GM23338 (cell line): ENCODE measurements at regions not wholly inside any gene's neighbourhood (a gene's known extent, or its start where the extent isn't known, plus 50 kb on each side); places are given as distances from the start of the nearest gene placed in this dataset.

Source experiments
- ATAC-seq: fragments of 200-7000 bp; cut with Tn5 transposase; 3 replicates; pipeline ENCODE4 v1.9.1; 2020
- DNase-seq: peaks from one replicate; pipeline ENCODE4 v3.0.0-alpha.2; 2015; ENCODE audit warnings: low spot score
- H2AFZ ChIP-seq: fragments of 200-600 bp; sonication (generic); 2 replicates; pipeline ENCODE4 v1.8.0; 2016; ENCODE audit warnings: antibody characterized with exemption, mild to moderate bottlenecking, moderate library complexity
- H3F3A ChIP-seq: fragments of 200-600 bp; sonication (generic); replicated peaks from 2 replicates; pipeline ENCODE4 v1.8.0; 2017; ENCODE audit warnings: antibody characterized with exemption, mixed run types, low read depth
- H3K27ac ChIP-seq: fragments of 200-600 bp; sonication (generic); 2 replicates; pipeline ENCODE4 v1.6.1; 2016; ENCODE audit warnings: low read depth
- H3K27me3 ChIP-seq: fragments of 200-600 bp; sonication (generic); 2 replicates; pipeline ENCODE4 v1.8.0; 2016; ENCODE audit warnings: mild to moderate bottlenecking, mixed run types, moderate library complexity; ENCODE audit not compliant: insufficient read depth
- H3K36me3 ChIP-seq: fragments of 200-600 bp; sonication (generic); 2 replicates; pipeline ENCODE4 v1.8.0; 2016; ENCODE audit warnings: mild to moderate bottlenecking; ENCODE audit not compliant: insufficient read depth
- H3K4me1 ChIP-seq: fragments of 200-600 bp; sonication (generic); 2 replicates; pipeline ENCODE4 v1.8.0; 2016; ENCODE audit warnings: mild to moderate bottlenecking, moderate library complexity; ENCODE audit not compliant: insufficient read depth
- H3K4me2 ChIP-seq: fragments of 200-600 bp; sonication (generic); 2 replicates; pipeline ENCODE4 v1.7.1; 2017; ENCODE audit warnings: mixed run types
- H3K4me3 ChIP-seq: fragments of 200-600 bp; sonication (generic); 2 replicates; pipeline ENCODE4 v1.6.1; 2016; ENCODE audit warnings: mixed run types
- H3K79me2 ChIP-seq: fragments of 200-600 bp; sonication (generic); replicated peaks from 2 replicates; pipeline ENCODE4 v1.8.0; 2017; ENCODE audit warnings: mild to moderate bottlenecking; ENCODE audit not compliant: insufficient read depth
- H3K9me2 ChIP-seq: fragments of 200-600 bp; sonication (generic); 2 replicates; pipeline ENCODE4 v1.8.0; 2017; ENCODE audit not compliant: insufficient read depth
- H4K20me1 ChIP-seq: fragments of 200-600 bp; sonication (generic); replicated peaks from 2 replicates; pipeline ENCODE4 v1.8.0; 2017; ENCODE audit warnings: mild to moderate bottlenecking; ENCODE audit not compliant: insufficient read depth
- H3K27ac Mint-ChIP-seq: 2 replicates; pipeline ENCODE4 v1.8.0; 2020; ENCODE audit warnings: inconsistent platforms, mild to moderate bottlenecking, moderate library complexity, mixed read lengths
- H3K27me3 Mint-ChIP-seq: 3 replicates; pipeline ENCODE4 v1.8.0; 2022; ENCODE audit warnings: low read depth, mild to moderate bottlenecking, moderate library complexity, mixed read lengths, inconsistent platforms; ENCODE audit not compliant: insufficient read depth, poor library complexity
- H3K36me3 Mint-ChIP-seq: 3 replicates; pipeline ENCODE4 v1.8.0; 2021; ENCODE audit warnings: low read depth, mild to moderate bottlenecking, inconsistent platforms, moderate library complexity, mixed read lengths
- H3K4me1 Mint-ChIP-seq: 3 replicates; pipeline ENCODE4 v1.8.0; 2020; ENCODE audit warnings: mild to moderate bottlenecking, inconsistent platforms, mixed read lengths
- H3K4me3 Mint-ChIP-seq: 3 replicates; pipeline ENCODE4 v1.8.0; 2021; ENCODE audit warnings: moderate library complexity, mild to moderate bottlenecking, inconsistent platforms, mixed read lengths
- H3K9me3 Mint-ChIP-seq: 3 replicates; pipeline ENCODE4 v1.8.0; 2020; ENCODE audit warnings: moderate library complexity, mild to moderate bottlenecking, inconsistent platforms, mixed read lengths
- EZH2 ChIP-seq: fragments of 200-600 bp; sonication (generic); IDR thresholded peaks from one replicate; pipeline ENCODE4 v1.8.0; 2017; ENCODE audit warnings: antibody characterized with exemption, mild to moderate bottlenecking, low read depth; ENCODE audit not compliant: unreplicated experiment
- JUNB ChIP-seq: IDR thresholded peaks from one replicate; pipeline ENCODE4 v1.6.1; 2016; ENCODE audit warnings: antibody characterized with exemption; ENCODE audit not compliant: unreplicated experiment
- NANOG ChIP-seq: IDR thresholded peaks from 2 replicates; pipeline ENCODE4 v1.6.1; 2016; ENCODE audit warnings: antibody characterized with exemption, borderline replicate concordance
- POLR2AphosphoS5 ChIP-seq: IDR thresholded peaks from 2 replicates; pipeline ENCODE4 v1.6.1; 2016; ENCODE audit warnings: antibody characterized with exemption, low read depth
- STAT1 ChIP-seq: IDR thresholded peaks from one replicate; pipeline ENCODE4 v1.6.1; 2016; ENCODE audit warnings: antibody characterized with exemption; ENCODE audit not compliant: unreplicated experiment
- TF ChIP-seq, protein P1 (sequence below): fragments of 250-450 bp; sonication (Bioruptor Pico); IDR thresholded peaks from 2 replicates; pipeline ENCODE4 v1.5.0; 2020; ENCODE audit warnings: mild to moderate bottlenecking, moderate library complexity
- TF ChIP-seq, protein P2 (sequence below): IDR thresholded peaks from 2 replicates; pipeline ENCODE4 v1.6.1; 2016; ENCODE audit warnings: antibody characterized with exemption
- TF ChIP-seq, protein P3 (sequence below): IDR thresholded peaks from one replicate; pipeline ENCODE4 v1.6.1; 2018; ENCODE audit warnings: antibody characterized with exemption; ENCODE audit not compliant: unreplicated experiment
- TF ChIP-seq, protein P4 (sequence below), 2 experiments: fragments of 200-600 bp in 1 of 2; sonication (generic) in 1 of 2; conservative IDR thresholded peaks; 2 replicates each; pipeline versions ENCODE4 v1.5.1 to v1.6.1; 2016 to 2017; ENCODE audit warnings: antibody characterized with exemption in 2 of 2, low read depth in 2 of 2, mild to moderate bottlenecking in 2 of 2, moderate library complexity in 1 of 2

DNA sequence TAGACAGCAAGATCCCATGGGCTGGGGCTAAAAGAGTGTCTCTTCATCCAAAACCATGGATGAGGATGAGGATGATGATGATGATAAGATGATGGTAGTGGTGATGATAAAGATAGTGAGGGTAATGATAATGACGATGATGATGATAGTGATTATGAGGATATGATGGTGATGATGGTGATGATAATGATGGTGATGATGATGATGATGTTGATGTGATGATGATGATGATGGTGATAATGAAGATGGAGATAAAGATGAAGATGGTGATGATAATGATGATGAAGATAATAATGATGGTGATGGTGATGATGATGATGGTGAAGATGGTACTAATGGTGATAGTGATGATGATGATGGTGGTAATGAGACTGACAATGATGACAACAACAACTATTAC lies 299.5 kb downstream of the NPIPA8 start (continued):
- TF ChIP-seq, protein P1, sequence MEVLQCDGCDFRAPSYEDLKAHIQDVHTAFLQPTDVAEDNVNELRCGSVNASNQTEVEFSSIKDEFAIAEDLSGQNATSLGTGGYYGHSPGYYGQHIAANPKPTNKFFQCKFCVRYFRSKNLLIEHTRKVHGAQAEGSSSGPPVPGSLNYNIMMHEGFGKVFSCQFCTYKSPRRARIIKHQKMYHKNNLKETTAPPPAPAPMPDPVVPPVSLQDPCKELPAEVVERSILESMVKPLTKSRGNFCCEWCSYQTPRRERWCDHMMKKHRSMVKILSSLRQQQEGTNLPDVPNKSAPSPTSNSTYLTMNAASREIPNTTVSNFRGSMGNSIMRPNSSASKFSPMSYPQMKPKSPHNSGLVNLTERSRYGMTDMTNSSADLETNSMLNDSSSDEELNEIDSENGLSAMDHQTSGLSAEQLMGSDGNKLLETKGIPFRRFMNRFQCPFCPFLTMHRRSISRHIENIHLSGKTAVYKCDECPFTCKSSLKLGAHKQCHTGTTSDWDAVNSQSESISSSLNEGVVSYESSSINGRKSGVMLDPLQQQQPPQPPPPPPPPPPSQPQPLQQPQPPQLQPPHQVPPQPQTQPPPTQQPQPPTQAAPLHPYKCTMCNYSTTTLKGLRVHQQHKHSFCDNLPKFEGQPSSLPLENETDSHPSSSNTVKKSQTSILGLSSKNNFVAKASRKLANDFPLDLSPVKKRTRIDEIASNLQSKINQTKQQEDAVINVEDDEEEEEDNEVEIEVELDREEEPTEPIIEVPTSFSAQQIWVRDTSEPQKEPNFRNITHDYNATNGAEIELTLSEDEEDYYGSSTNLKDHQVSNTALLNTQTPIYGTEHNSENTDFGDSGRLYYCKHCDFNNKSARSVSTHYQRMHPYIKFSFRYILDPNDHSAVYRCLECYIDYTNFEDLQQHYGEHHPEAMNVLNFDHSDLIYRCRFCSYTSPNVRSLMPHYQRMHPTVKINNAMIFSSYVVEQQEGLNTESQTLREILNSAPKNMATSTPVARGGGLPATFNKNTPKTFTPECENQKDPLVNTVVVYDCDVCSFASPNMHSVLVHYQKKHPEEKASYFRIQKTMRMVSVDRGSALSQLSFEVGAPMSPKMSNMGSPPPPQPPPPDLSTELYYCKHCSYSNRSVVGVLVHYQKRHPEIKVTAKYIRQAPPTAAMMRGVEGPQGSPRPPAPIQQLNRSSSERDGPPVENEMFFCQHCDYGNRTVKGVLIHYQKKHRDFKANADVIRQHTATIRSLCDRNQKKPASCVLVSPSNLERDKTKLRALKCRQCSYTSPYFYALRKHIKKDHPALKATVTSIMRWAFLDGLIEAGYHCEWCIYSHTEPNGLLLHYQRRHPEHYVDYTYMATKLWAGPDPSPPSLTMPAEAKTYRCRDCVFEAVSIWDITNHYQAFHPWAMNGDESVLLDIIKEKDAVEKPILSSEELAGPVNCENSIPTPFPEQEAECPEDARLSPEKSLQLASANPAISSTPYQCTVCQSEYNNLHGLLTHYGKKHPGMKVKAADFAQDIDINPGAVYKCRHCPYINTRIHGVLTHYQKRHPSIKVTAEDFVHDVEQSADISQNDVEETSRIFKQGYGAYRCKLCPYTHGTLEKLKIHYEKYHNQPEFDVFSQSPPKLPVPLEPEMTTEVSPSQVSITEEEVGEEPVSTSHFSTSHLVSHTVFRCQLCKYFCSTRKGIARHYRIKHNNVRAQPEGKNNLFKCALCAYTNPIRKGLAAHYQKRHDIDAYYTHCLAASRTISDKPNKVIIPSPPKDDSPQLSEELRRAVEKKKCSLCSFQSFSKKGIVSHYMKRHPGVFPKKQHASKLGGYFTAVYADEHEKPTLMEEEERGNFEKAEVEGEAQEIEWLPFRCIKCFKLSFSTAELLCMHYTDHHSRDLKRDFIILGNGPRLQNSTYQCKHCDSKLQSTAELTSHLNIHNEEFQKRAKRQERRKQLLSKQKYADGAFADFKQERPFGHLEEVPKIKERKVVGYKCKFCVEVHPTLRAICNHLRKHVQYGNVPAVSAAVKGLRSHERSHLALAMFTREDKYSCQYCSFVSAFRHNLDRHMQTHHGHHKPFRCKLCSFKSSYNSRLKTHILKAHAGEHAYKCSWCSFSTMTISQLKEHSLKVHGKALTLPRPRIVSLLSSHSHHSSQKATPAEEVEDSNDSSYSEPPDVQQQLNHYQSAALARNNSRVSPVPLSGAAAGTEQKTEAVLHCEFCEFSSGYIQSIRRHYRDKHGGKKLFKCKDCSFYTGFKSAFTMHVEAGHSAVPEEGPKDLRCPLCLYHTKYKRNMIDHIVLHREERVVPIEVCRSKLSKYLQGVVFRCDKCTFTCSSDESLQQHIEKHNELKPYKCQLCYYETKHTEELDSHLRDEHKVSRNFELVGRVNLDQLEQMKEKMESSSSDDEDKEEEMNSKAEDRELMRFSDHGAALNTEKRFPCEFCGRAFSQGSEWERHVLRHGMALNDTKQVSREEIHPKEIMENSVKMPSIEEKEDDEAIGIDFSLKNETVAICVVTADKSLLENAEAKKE (CRISPR knock-in tag), result no peak
- TF ChIP-seq STAT1 (no peak), EZH2 (no peak), JUNB (no peak), POLR2AphosphoS5 (no peak)

DNA sequence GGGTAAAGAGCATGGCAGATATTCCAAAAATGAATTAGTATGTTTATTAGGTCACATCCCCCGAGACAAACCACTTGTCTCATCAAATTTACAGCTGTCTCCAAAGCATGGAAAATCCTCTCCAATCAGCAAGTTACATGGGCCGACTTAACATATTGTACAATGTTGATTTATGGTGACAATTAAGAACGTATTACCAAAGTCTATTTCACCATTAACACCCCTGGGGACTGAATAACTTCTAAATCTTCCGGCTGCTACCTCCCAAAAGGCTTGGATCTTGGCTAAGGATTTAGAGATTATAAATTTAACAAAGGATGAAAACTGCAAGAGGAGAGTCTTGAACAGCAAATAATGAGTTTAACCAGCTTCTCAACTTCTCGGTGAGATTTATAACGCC lies 311.9 kb downstream of the NPIPA8 start:
- H3K4me2 ChIP-seq, result no peak overlapping the region
- DNase-seq (no peak), ATAC-seq (no peak)
- H3K4me3 Mint-ChIP-seq, result no peak overlapping the region
- no peak overlapping the region for H3K27ac Mint-ChIP-seq
- no peak overlapping the region for H3K4me3 ChIP-seq
- H2AFZ ChIP-seq, result peak overlapping the region; percentile 24; the same call in 1 of the 2 replicates
- H3K27ac ChIP-seq, result no peak overlapping the region
- no peaks in the 10 kb centered on the region for H3K9me3 Mint-ChIP-seq
- H3K79me2 ChIP-seq, result no peaks in the 10 kb centered on the region
- no peaks in the 10 kb centered on the region for H3K36me3 ChIP-seq
- H3F3A ChIP-seq, result no peaks in the 10 kb centered on the region
- peaks cover 4% of the 10 kb centered on the region for H3K27me3 Mint-ChIP-seq
- H3K36me3 Mint-ChIP-seq, result no peaks in the 10 kb centered on the region
- no peaks in the 10 kb centered on the region for H4K20me1 ChIP-seq
- H3K27me3 ChIP-seq, result no peaks in the 10 kb centered on the region
- H3K9me2 ChIP-seq, result peaks cover 4% of the 10 kb centered on the region; the same call in 1 of the 2 replicates
- no peaks in the 10 kb centered on the region for H3K4me1 ChIP-seq
- H3K4me1 Mint-ChIP-seq, result no peaks in the 10 kb centered on the region
- TF ChIP-seq, protein P2, sequence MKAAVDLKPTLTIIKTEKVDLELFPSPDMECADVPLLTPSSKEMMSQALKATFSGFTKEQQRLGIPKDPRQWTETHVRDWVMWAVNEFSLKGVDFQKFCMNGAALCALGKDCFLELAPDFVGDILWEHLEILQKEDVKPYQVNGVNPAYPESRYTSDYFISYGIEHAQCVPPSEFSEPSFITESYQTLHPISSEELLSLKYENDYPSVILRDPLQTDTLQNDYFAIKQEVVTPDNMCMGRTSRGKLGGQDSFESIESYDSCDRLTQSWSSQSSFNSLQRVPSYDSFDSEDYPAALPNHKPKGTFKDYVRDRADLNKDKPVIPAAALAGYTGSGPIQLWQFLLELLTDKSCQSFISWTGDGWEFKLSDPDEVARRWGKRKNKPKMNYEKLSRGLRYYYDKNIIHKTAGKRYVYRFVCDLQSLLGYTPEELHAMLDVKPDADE, result no peak
- no peak for TF ChIP-seq POLR2AphosphoS5
- TF ChIP-seq STAT1, result no peak
- no peak for TF ChIP-seq NANOG
- TF ChIP-seq, protein P3, sequence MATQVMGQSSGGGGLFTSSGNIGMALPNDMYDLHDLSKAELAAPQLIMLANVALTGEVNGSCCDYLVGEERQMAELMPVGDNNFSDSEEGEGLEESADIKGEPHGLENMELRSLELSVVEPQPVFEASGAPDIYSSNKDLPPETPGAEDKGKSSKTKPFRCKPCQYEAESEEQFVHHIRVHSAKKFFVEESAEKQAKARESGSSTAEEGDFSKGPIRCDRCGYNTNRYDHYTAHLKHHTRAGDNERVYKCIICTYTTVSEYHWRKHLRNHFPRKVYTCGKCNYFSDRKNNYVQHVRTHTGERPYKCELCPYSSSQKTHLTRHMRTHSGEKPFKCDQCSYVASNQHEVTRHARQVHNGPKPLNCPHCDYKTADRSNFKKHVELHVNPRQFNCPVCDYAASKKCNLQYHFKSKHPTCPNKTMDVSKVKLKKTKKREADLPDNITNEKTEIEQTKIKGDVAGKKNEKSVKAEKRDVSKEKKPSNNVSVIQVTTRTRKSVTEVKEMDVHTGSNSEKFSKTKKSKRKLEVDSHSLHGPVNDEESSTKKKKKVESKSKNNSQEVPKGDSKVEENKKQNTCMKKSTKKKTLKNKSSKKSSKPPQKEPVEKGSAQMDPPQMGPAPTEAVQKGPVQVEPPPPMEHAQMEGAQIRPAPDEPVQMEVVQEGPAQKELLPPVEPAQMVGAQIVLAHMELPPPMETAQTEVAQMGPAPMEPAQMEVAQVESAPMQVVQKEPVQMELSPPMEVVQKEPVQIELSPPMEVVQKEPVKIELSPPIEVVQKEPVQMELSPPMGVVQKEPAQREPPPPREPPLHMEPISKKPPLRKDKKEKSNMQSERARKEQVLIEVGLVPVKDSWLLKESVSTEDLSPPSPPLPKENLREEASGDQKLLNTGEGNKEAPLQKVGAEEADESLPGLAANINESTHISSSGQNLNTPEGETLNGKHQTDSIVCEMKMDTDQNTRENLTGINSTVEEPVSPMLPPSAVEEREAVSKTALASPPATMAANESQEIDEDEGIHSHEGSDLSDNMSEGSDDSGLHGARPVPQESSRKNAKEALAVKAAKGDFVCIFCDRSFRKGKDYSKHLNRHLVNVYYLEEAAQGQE, result no peak
- TF ChIP-seq, protein P4, sequence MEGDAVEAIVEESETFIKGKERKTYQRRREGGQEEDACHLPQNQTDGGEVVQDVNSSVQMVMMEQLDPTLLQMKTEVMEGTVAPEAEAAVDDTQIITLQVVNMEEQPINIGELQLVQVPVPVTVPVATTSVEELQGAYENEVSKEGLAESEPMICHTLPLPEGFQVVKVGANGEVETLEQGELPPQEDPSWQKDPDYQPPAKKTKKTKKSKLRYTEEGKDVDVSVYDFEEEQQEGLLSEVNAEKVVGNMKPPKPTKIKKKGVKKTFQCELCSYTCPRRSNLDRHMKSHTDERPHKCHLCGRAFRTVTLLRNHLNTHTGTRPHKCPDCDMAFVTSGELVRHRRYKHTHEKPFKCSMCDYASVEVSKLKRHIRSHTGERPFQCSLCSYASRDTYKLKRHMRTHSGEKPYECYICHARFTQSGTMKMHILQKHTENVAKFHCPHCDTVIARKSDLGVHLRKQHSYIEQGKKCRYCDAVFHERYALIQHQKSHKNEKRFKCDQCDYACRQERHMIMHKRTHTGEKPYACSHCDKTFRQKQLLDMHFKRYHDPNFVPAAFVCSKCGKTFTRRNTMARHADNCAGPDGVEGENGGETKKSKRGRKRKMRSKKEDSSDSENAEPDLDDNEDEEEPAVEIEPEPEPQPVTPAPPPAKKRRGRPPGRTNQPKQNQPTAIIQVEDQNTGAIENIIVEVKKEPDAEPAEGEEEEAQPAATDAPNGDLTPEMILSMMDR (conservative IDR thresholded peaks at IDR 0.05; ENCODE audit: low read depth in 2 of 2), result no peak
- TF ChIP-seq JUNB, result no peak
